ENCODE measurements at regions not wholly inside any gene's neighbourhood (a gene's known extent, or its start where the extent isn't known, plus 50 kb on each side); places are given as distances from the start of the nearest gene placed in this dataset.
A peak's percentile ranks its signal among the peaks of the same experiment; 100 is the strongest.

- no peak for TF ChIP-seq POLR2A (IDR thresholded peaks at IDR 0.05)
- TF ChIP-seq, protein P1, sequence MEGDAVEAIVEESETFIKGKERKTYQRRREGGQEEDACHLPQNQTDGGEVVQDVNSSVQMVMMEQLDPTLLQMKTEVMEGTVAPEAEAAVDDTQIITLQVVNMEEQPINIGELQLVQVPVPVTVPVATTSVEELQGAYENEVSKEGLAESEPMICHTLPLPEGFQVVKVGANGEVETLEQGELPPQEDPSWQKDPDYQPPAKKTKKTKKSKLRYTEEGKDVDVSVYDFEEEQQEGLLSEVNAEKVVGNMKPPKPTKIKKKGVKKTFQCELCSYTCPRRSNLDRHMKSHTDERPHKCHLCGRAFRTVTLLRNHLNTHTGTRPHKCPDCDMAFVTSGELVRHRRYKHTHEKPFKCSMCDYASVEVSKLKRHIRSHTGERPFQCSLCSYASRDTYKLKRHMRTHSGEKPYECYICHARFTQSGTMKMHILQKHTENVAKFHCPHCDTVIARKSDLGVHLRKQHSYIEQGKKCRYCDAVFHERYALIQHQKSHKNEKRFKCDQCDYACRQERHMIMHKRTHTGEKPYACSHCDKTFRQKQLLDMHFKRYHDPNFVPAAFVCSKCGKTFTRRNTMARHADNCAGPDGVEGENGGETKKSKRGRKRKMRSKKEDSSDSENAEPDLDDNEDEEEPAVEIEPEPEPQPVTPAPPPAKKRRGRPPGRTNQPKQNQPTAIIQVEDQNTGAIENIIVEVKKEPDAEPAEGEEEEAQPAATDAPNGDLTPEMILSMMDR (IDR thresholded peaks at IDR 0.05) = no peak
- H3K9me3 ChIP-seq = no peaks in the 10 kb centered on the region
- H3K4me1 ChIP-seq = no peaks in the 10 kb centered on the region
- DNase-seq = no peak
- intact Hi-C loops (cut with DNase I) = no loop called here
- no peaks in the 10 kb centered on the region for H3K36me3 ChIP-seq
- H3K4me3 ChIP-seq = no peak overlapping the region
- ATAC-seq = no peak
- H3K27me3 ChIP-seq = no peaks in the 10 kb centered on the region
- no peak overlapping the region for H3K27ac ChIP-seq
- WGBS (ENCODE audit: insufficient coverage, low coverage, low lambda C conversion rate, missing lambda C conversion rate) = 100% methylated on average over 1 of the region's 1 CpG
Measured at GRCh38 chr3:117101697-117102096, 392.1 kb downstream of the TUSC7 start.

- intact Hi-C loops (cut with DNase I) = no loop called here
- Histone ChIP-seq H3K4me1 (no peaks in the 10 kb centered on the region), H3K27me3 (no peaks in the 10 kb centered on the region), H3K36me3 (no peaks in the 10 kb centered on the region), H3K9me3 (no peaks in the 10 kb centered on the region), H3K4me3 (no peak overlapping the region), H3K27ac (no peak overlapping the region)
- ATAC-seq (peak in 1 of 4 donors; percentile 64), DNase-seq (no peak)
- WGBS (ENCODE audit: insufficient coverage, low coverage, low lambda C conversion rate, missing lambda C conversion rate) = 52% methylated on average over 3 of the region's 3 CpGs
- no peak for TF ChIP-seq POLR2A (IDR thresholded peaks at IDR 0.05)
- TF ChIP-seq, protein P1 (IDR thresholded peaks at IDR 0.05) = no peak
Measured at GRCh38 chr3:117102426-117102825, 392.8 kb downstream of the TUSC7 start.

GRCh38 chr3:117103675-117104074 lies 394.1 kb downstream of the TUSC7 start:
- TF ChIP-seq, protein P1 (IDR thresholded peaks at IDR 0.05) = peak in 3 of 4 donors; percentile 8 to 26 (median 18)
- no peak for TF ChIP-seq POLR2A (IDR thresholded peaks at IDR 0.05)
- Histone ChIP-seq H3K9me3 (no peaks in the 10 kb centered on the region), H3K4me3 (no peak overlapping the region), H3K36me3 (no peaks in the 10 kb centered on the region), H3K27me3 (no peaks in the 10 kb centered on the region), H3K4me1 (no peaks in the 10 kb centered on the region), H3K27ac (no peak overlapping the region)
- DNase-seq (no peak), ATAC-seq (peak in 3 of 4 donors; percentile 32 to 41 (median 38))
- WGBS (ENCODE audit: insufficient coverage, low coverage, low lambda C conversion rate, missing lambda C conversion rate) = 47% methylated on average over 3 of the region's 3 CpGs
- intact Hi-C loops (cut with DNase I) = no loop called here

- Histone ChIP-seq H3K4me1 (no peaks in the 10 kb centered on the region), H3K9me3 (no peaks in the 10 kb centered on the region), H3K36me3 (no peaks in the 10 kb centered on the region), H3K27me3 (no peaks in the 10 kb centered on the region), H3K27ac (no peak overlapping the region), H3K4me3 (no peak overlapping the region)
- DNase-seq (no peak), ATAC-seq (no peak)
- TF ChIP-seq POLR2A (IDR thresholded peaks at IDR 0.05) = no peak
- TF ChIP-seq, protein P1 (IDR thresholded peaks at IDR 0.05) = no peak
- 44% methylated on average over 2 of the region's 2 CpGs for WGBS (ENCODE audit: insufficient coverage, low coverage, low lambda C conversion rate, missing lambda C conversion rate)
- intact Hi-C loops (cut with DNase I) = no loop called here
Measured at GRCh38 chr3:117104381-117104780, 394.8 kb downstream of the TUSC7 start.

- no peaks in the 10 kb centered on the region for H3K9me3 ChIP-seq
- ATAC-seq (no peak), DNase-seq (no peak)
- no peaks in the 10 kb centered on the region for H3K36me3 ChIP-seq
- no peak overlapping the region for H3K4me3 ChIP-seq
- TF ChIP-seq POLR2A (IDR thresholded peaks at IDR 0.05) = no peak
- TF ChIP-seq, protein P1 (IDR thresholded peaks at IDR 0.05) = no peak
- intact Hi-C loops (cut with DNase I) = no loop called here
- no peaks in the 10 kb centered on the region for H3K4me1 ChIP-seq
- no peaks in the 10 kb centered on the region for H3K27me3 ChIP-seq
- WGBS (ENCODE audit: insufficient coverage, low coverage, low lambda C conversion rate, missing lambda C conversion rate) = 90% methylated on average over 2 of the region's 4 CpGs
- no peak overlapping the region for H3K27ac ChIP-seq
Measured at GRCh38 chr3:117104792-117105191, 395.2 kb downstream of the TUSC7 start.

Data from right lobe of liver (tissue), 6 donors.